Cardiac septum (tissue), 1 donor: ENCODE measurements at regions not wholly inside any gene's neighbourhood (a gene's known extent, or its start where the extent isn't known, plus 50 kb on each side); places are given as distances from the start of the nearest gene placed in this dataset.
"Not testable (repeated sequence)": the region's sequence is repeated elsewhere in the genome, so short reads cannot be mapped to it uniquely, and the experiment has no call there.

Experiments used
- DNase-seq: peaks from one replicate; pipeline ENCODE4 v3.0.0-alpha.2; 2020; ENCODE audit warnings: low spot score
- intact Hi-C: fragments of 100-400 bp; cut with DNase I; formaldehyde crosslinking; loops from one replicate; pipeline ENCODE4 v1.14.0; 2022
- donor health status: DM: no; HTN: no; CAD: no.

GRCh38 chr2:238518821-238519186 lies 92.1 kb downstream of the ASB1 start:
- intact Hi-C loops, result no loop called here
- no peak for DNase-seq

- intact Hi-C loops, result no loop called here
- DNase-seq, result no peak
Observed at GRCh38 chr2:238520359-238520886, 93.7 kb downstream of the ASB1 start.

- no peak for DNase-seq
- intact Hi-C loops, result no loop called here
Observed at GRCh38 chr2:238521002-238521401, 94.3 kb downstream of the ASB1 start.

- intact Hi-C loops, result no loop called here
- DNase-seq, result no peak
Observed at GRCh38 chr2:238521870-238522269, 95.1 kb downstream of the ASB1 start.

GRCh38 chr2:238523158-238524110 lies 96.7 kb downstream of the ASB1 start:
- intact Hi-C loops, result no loop called here
- DNase-seq, result no peak

GRCh38 chr2:238524426-238524983 lies 97.8 kb downstream of the ASB1 start:
- DNase-seq, result no peak
- intact Hi-C loops, result no loop called here

- intact Hi-C loops, result no loop called here
- no peak for DNase-seq
Observed at GRCh38 chr2:238525990-238526389, 99.3 kb downstream of the ASB1 start.

- intact Hi-C loops, result no loop called here
- DNase-seq, result no peak
Observed at GRCh38 chr2:238527565-238527964, 100.8 kb downstream of the ASB1 start.

- intact Hi-C loops, result no loop called here
- DNase-seq, result no peak
Observed at GRCh38 chr2:238528953-238529781, 102.4 kb downstream of the ASB1 start.

GRCh38 chr2:238531017-238531645 lies 104.4 kb downstream of the ASB1 start:
- intact Hi-C loops, DNase-seq: not testable (repeated sequence)

GRCh38 chr2:238543732-238544131 lies 117.0 kb downstream of the ASB1 start:
- DNase-seq, intact Hi-C loops: not testable (repeated sequence)

GRCh38 chr2:238548902-238549462 lies 122.3 kb downstream of the ASB1 start:
- DNase-seq, result no peak
- intact Hi-C loops, result no loop called here

- intact Hi-C loops, result no loop called here
- no peak for DNase-seq
Observed at GRCh38 chr2:238549866-238550265, 123.1 kb downstream of the ASB1 start.

- DNase-seq, result no peak
- intact Hi-C loops, result no loop called here
Observed at GRCh38 chr2:238551091-238551490, 124.4 kb downstream of the ASB1 start.

GRCh38 chr2:238552226-238552625 lies 125.5 kb downstream of the ASB1 start:
- no peak for DNase-seq
- intact Hi-C loops, result no loop called here

- DNase-seq, result no peak
- intact Hi-C loops, result no loop called here
Observed at GRCh38 chr2:238553159-238553558, 126.4 kb downstream of the ASB1 start.

GRCh38 chr2:238554468-238555315 lies 128.0 kb downstream of the ASB1 start:
- DNase-seq, result no peak
- intact Hi-C loops, result no loop called here

- no peak for DNase-seq
- intact Hi-C loops, result no loop called here
Observed at GRCh38 chr2:238555786-238556542, 129.2 kb downstream of the ASB1 start.
